ENCODE measurements at regions not wholly inside any gene's neighbourhood (a gene's known extent, or its start where the extent isn't known, plus 50 kb on each side); places are given as distances from the start of the nearest gene placed in this dataset.
"Not testable (repeated sequence)": the region's sequence is repeated elsewhere in the genome, so short reads cannot be mapped to it uniquely, and the experiment has no call there.

GRCh38 chr3:157856078-157856939 is 249.9 kb downstream of the SHOX2 start:
- no peak for ATAC-seq (ENCODE audit: insufficient read depth, low FRiP score)
- DNase-seq, result no peak
- Histone ChIP-seq H3K4me1 (ENCODE audit: control insufficient read depth in 5 of 5, insufficient read depth in 5 of 5, low read length in 5 of 5) (peaks cover 0 to 8% (median 0%) of the 10 kb centered on the region in 5 donors), H3K36me3 (ENCODE audit: control insufficient read depth in 4 of 4, insufficient read depth in 4 of 4, low read length in 4 of 4) (no peaks in the 10 kb centered on the region), H3K4me3 (no peak overlapping the region), H3K9me3 (ENCODE audit: control insufficient read depth in 4 of 4, insufficient read depth in 3 of 4, low read length in 3 of 4) (no peaks in the 10 kb centered on the region), H3K27ac (ENCODE audit: low read depth in 1 of 2, low read length in 1 of 2) (no peak overlapping the region), H3K9ac (ENCODE audit: insufficient read depth in 1 of 2, low read length in 2 of 2) (no peak overlapping the region), H3K27me3 (ENCODE audit: control insufficient read depth in 3 of 3, insufficient read depth in 3 of 3, low read length in 2 of 3) (no peaks in the 10 kb centered on the region)
- 50 to 66% methylated on average over 6 of the region's 6 CpGs for WGBS, 2 donors
- no peak for TF ChIP-seq CTCF (IDR thresholded peaks at IDR 0.05; ENCODE audit: control extremely low read depth, extremely low read depth)

GRCh38 chr3:157845839-157846238 is 260.4 kb downstream of the SHOX2 start:
- not testable (repeated sequence) for H3K27ac ChIP-seq (ENCODE audit: low read depth in 1 of 2, low read length in 1 of 2); ATAC-seq (ENCODE audit: insufficient read depth, low FRiP score); H3K9me3 ChIP-seq (ENCODE audit: control insufficient read depth in 4 of 4, insufficient read depth in 3 of 4, low read length in 3 of 4); H3K4me3 ChIP-seq; H3K4me1 ChIP-seq (ENCODE audit: control insufficient read depth in 5 of 5, insufficient read depth in 5 of 5, low read length in 5 of 5); H3K9ac ChIP-seq (ENCODE audit: insufficient read depth in 1 of 2, low read length in 2 of 2); H3K36me3 ChIP-seq (ENCODE audit: control insufficient read depth in 4 of 4, insufficient read depth in 4 of 4, low read length in 4 of 4); H3K27me3 ChIP-seq (ENCODE audit: control insufficient read depth in 3 of 3, insufficient read depth in 3 of 3, low read length in 2 of 3); DNase-seq
- 90 to 93% methylated on average over 7 of the region's 7 CpGs for WGBS, 2 donors

- Histone ChIP-seq H3K27me3 (ENCODE audit: control insufficient read depth in 3 of 3, insufficient read depth in 3 of 3, low read length in 2 of 3) (no peaks in the 10 kb centered on the region), H3K36me3 (ENCODE audit: control insufficient read depth in 4 of 4, insufficient read depth in 4 of 4, low read length in 4 of 4) (no peaks in the 10 kb centered on the region), H3K27ac (ENCODE audit: low read depth in 1 of 2, low read length in 1 of 2) (no peak overlapping the region), H3K4me3 (no peak overlapping the region), H3K9ac (ENCODE audit: insufficient read depth in 1 of 2, low read length in 2 of 2) (no peak overlapping the region), H3K9me3 (ENCODE audit: control insufficient read depth in 4 of 4, insufficient read depth in 3 of 4, low read length in 3 of 4) (no peaks in the 10 kb centered on the region), H3K4me1 (ENCODE audit: control insufficient read depth in 5 of 5, insufficient read depth in 5 of 5, low read length in 5 of 5) (no peaks in the 10 kb centered on the region)
- ATAC-seq (ENCODE audit: insufficient read depth, low FRiP score), result no peak
- no peak for DNase-seq
- TF ChIP-seq CTCF (IDR thresholded peaks at IDR 0.05; ENCODE audit: control extremely low read depth, extremely low read depth), result no peak
- WGBS, 2 donors, result 43 to 58% methylated on average over 4 of the region's 4 CpGs
Observed at GRCh38 chr3:157844800-157845565, 261.2 kb downstream of the SHOX2 start.

GRCh38 chr3:157844216-157844615 is 262.0 kb downstream of the SHOX2 start:
- H3K9ac ChIP-seq (ENCODE audit: insufficient read depth in 1 of 2, low read length in 2 of 2), result no peak overlapping the region
- H3K27ac ChIP-seq (ENCODE audit: low read depth in 1 of 2, low read length in 1 of 2), result no peak overlapping the region
- no peak for TF ChIP-seq CTCF (IDR thresholded peaks at IDR 0.05; ENCODE audit: control extremely low read depth, extremely low read depth)
- ATAC-seq (ENCODE audit: insufficient read depth, low FRiP score) (no peak), DNase-seq (no peak)
- no peaks in the 10 kb centered on the region for H3K36me3 ChIP-seq (ENCODE audit: control insufficient read depth in 4 of 4, insufficient read depth in 4 of 4, low read length in 4 of 4)
- H3K27me3 ChIP-seq (ENCODE audit: control insufficient read depth in 3 of 3, insufficient read depth in 3 of 3, low read length in 2 of 3), result no peaks in the 10 kb centered on the region
- no peaks in the 10 kb centered on the region for H3K4me1 ChIP-seq (ENCODE audit: control insufficient read depth in 5 of 5, insufficient read depth in 5 of 5, low read length in 5 of 5)
- no peaks in the 10 kb centered on the region for H3K9me3 ChIP-seq (ENCODE audit: control insufficient read depth in 4 of 4, insufficient read depth in 3 of 4, low read length in 3 of 4)
- WGBS, 2 donors, result 86 to 90% methylated on average over 3 of the region's 3 CpGs
- no peak overlapping the region for H3K4me3 ChIP-seq

Measured in lung (tissue), 11 donors.